ENCODE measurements at regions not wholly inside any gene's neighbourhood (a gene's known extent, or its start where the extent isn't known, plus 50 kb on each side); places are given as distances from the start of the nearest gene placed in this dataset.

- TF ChIP-seq POLR2A (IDR thresholded peaks at IDR 0.05; ENCODE audit: low read length) (no peak), GATA1 (IDR thresholded peaks at IDR 0.05; ENCODE audit: low read depth, low read length) (no peak)
These were observed 390.9 kb downstream of the TBC1D4 start for GRCh38 chr13:75090872-75091615.

Data from erythroblast (primary cell).